GM12891 (cell line): ENCODE measurements at regions not wholly inside any gene's neighbourhood (a gene's known extent, or its start where the extent isn't known, plus 50 kb on each side); places are given as distances from the start of the nearest gene placed in this dataset.

Experiments
- POLR2A ChIP-seq: IDR thresholded peaks from 2 replicates; pipeline ENCODE4 v1.6.1; 2011; ENCODE audit warnings: low read depth, low read length, control low read depth
- POLR2AphosphoS5 ChIP-seq: IDR thresholded peaks from 2 replicates; pipeline ENCODE4 v1.6.1; 2011; ENCODE audit warnings: low read depth, low read length, control low read depth
- POU2F2 ChIP-seq: IDR thresholded peaks from 2 replicates; pipeline ENCODE4 v1.6.1; 2011; ENCODE audit warnings: low read depth, mild to moderate bottlenecking, control low read depth, low read length, moderate library complexity
- SPI1 ChIP-seq: IDR thresholded peaks from 2 replicates; pipeline ENCODE4 v1.6.1; 2011; ENCODE audit warnings: low read depth, low read length, control low read depth
- TAF1 ChIP-seq: IDR thresholded peaks from 2 replicates; pipeline ENCODE4 v1.6.1; 2011; ENCODE audit warnings: low read depth, low read length, control low read depth

DNA sequence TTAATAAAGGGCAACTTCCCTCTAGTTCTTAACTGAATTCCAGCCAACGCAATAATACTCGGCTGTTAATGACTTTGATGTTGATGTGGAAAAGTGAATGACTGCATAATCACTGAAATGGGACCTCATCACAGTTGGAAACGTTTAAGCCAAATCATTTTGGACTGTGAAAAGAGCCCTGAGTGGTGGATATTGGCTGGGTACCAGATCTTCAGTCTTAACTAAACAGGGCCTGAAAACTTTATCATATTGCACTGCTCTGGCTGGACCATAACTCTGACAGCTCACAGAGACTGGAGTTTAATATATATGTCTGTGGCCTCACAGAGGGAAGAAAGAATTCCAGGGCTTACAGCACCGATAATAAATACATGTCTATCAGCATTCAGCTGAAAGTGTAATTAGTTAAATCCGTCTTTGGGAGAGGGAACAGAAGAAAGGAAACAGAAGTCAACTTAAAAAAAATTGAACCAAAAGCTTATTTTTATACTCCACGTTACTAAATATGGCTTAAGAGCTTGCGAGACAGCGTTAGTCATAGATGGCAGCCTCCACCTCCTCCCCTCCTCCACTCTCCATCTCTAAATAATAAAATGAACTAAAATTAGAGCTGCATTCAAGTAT, 222.3 kb upstream of the CDIN1 start:
- TF ChIP-seq POLR2A: no peak
- TF ChIP-seq TAF1: no peak
- no peak for TF ChIP-seq SPI1
- no peak for TF ChIP-seq POU2F2
- no peak for TF ChIP-seq POLR2AphosphoS5
